ENCODE measurements at regions not wholly inside any gene's neighbourhood (a gene's known extent, or its start where the extent isn't known, plus 50 kb on each side); places are given as distances from the start of the nearest gene placed in this dataset.

- TF ChIP-seq EP300 (IDR thresholded peaks at IDR 0.05) (no peak), CTCF (IDR thresholded peaks at IDR 0.05) (no peak), POLR2A (IDR thresholded peaks at IDR 0.05; ENCODE audit: low read depth) (no peak)
These were observed 71.5 kb upstream of the N4BP1 start for GRCh38 chr16:48681520-48681919.
